DOHH2 (cell line): ENCODE measurements at regions not wholly inside any gene's neighbourhood (a gene's known extent, or its start where the extent isn't known, plus 50 kb on each side); places are given as distances from the start of the nearest gene placed in this dataset.

Experiments
- CTCF ChIP-seq: fragments of 200-600 bp; sonication (generic); IDR thresholded peaks from one replicate; pipeline ENCODE4 v1.5.1; 2014; ENCODE audit warnings: antibody characterized with exemption, mild to moderate bottlenecking, low read depth, low read length; ENCODE audit not compliant: poor library complexity, severe bottlenecking
- EZH2phosphoT487 ChIP-seq: fragments of 200-600 bp; sonication (generic); IDR thresholded peaks from 2 replicates; pipeline ENCODE4 v1.6.1; 2017; ENCODE audit warnings: borderline replicate concordance, mild to moderate bottlenecking, antibody characterized with exemption, low read length, moderate library complexity, mixed read lengths

GRCh38 chr6:141212296-141212695 is 920.4 kb upstream of the GJE1 start:
- TF ChIP-seq CTCF = no peak
- no peak for TF ChIP-seq EZH2phosphoT487
